K562 (cell line): ENCODE measurements at regions not wholly inside any gene's neighbourhood (a gene's known extent, or its start where the extent isn't known, plus 50 kb on each side); places are given as distances from the start of the nearest gene placed in this dataset.
A peak's percentile ranks its signal among the peaks of the same experiment; 100 is the strongest.

Source experiments
- ATAC-seq: fragments of 200-7000 bp; cut with Tn5 transposase; 3 replicates; pipeline ENCODE4 v1.9.1; 2020; ENCODE audit warnings: moderate library complexity
- BruUV-seq: library from RNA; stranded (reverse); fragments of 400-500 nt; replicated peaks from 2 replicates; lab custom pipeline; 2021; lab: Mats Ljungman, UMichigan
- CTCF ChIA-PET: fragments of 300-600 bp; formaldehyde crosslinking; extraction: SDS; loops from one replicate; lab custom pipeline; 2021; ENCODE audit warnings: low intra/inter-chr PET ratio; lab: Yijun Ruan, JAX
- POLR2A ChIA-PET: fragments of 300-600, 350-650 bp; sonication (Branson Sonifier 250); formaldehyde crosslinking; extraction: SDS; loops from one replicate; lab custom pipeline; 2021; ENCODE audit warnings: antibody characterized with exemption, inconsistent platforms; lab: Yijun Ruan, JAX
- DNase-seq, 4 experiments: peaks; one replicate each; pipeline versions ENCODE4 v3.0.0 to v3.0.0-alpha.2; 2011 to 2018; ENCODE audit warnings: low spot score in 3 of 4, mixed read lengths in 3 of 4; ENCODE audit errors: extremely low read depth in 1 of 4
- FAIRE-seq: peaks from 2 replicates; lab custom pipeline; 2011; peaks lifted over from hg19 to GRCh38; lab: Jason Lieb, UNC
- H2AFZ ChIP-seq: 2 replicates; pipeline ENCODE4 v1.6.0; 2011; ENCODE audit warnings: low read depth, low read length, control low read depth, inconsistent platforms
- H3K27ac ChIP-seq: fragments of 200-600 bp; 3 replicates; pipeline ENCODE4 v1.8.0; 2011; ENCODE audit warnings: low read depth, mild to moderate bottlenecking, control low read depth, inconsistent platforms, low read length, moderate library complexity, mixed read lengths; ENCODE audit errors: extremely low read depth
- H3K27me3 ChIP-seq, 2 experiments: fragments of 300-600 bp in 1 of 2; 2 replicates in 1 of 2; 3 replicates in 1 of 2; pipeline versions ENCODE4 v1.6.0 to v1.8.0; 2011; ENCODE audit warnings: inconsistent platforms in 2 of 2, low read length in 2 of 2, mild to moderate bottlenecking in 1 of 2, mixed read lengths in 1 of 2, moderate library complexity in 1 of 2; ENCODE audit not compliant: control insufficient read depth in 2 of 2, insufficient read depth in 2 of 2
- H3K36me3 ChIP-seq: fragments of 300-600 bp; 3 replicates; pipeline ENCODE4 v1.8.0; 2011; ENCODE audit warnings: mild to moderate bottlenecking, low read length, inconsistent platforms; ENCODE audit not compliant: control insufficient read depth, insufficient read depth
- H3K4me1 ChIP-seq, 2 experiments: fragments of 200-600 bp in 1 of 2; replicated peaks in 1 of 2; 2 replicates in 1 of 2; 3 replicates in 1 of 2; pipeline versions ENCODE4 v1.5.1 to v1.8.0; 2011; ENCODE audit warnings: inconsistent platforms in 2 of 2, low read length in 2 of 2, mild to moderate bottlenecking in 1 of 2, mixed read lengths in 1 of 2, moderate library complexity in 1 of 2; ENCODE audit not compliant: control insufficient read depth in 2 of 2, insufficient read depth in 2 of 2
- H3K4me2 ChIP-seq: 2 replicates; pipeline ENCODE4 v1.6.1; 2011; ENCODE audit warnings: low read length, control low read depth, inconsistent platforms, mixed read lengths; ENCODE audit not compliant: insufficient read depth
- H3K4me3 ChIP-seq: fragments of 200-600 bp; sonication (generic), shearing (Covaris generic); 2 replicates; pipeline ENCODE4 v1.5.1; 2016; ENCODE audit warnings: control low read depth, inconsistent platforms
- H3K79me2 ChIP-seq: fragments of 200-600 bp; 3 replicates; pipeline ENCODE4 v1.8.0; 2011; ENCODE audit warnings: low read length, inconsistent platforms; ENCODE audit not compliant: control insufficient read depth, insufficient read depth
- H3K9ac ChIP-seq, 2 experiments: 2 replicates each; pipeline versions ENCODE4 v1.6.0 to v1.6.1; 2011; ENCODE audit warnings: low read depth in 2 of 2, low read length in 2 of 2, control low read depth in 1 of 2, inconsistent platforms in 1 of 2, mild to moderate bottlenecking in 1 of 2, mixed read lengths in 1 of 2; ENCODE audit not compliant: insufficient read depth in 1 of 2
- H3K9me1 ChIP-seq: one replicate; pipeline ENCODE4 v1.6.0; 2011; ENCODE audit warnings: inconsistent platforms, mild to moderate bottlenecking, low read length, moderate library complexity; ENCODE audit not compliant: control insufficient read depth, insufficient read depth
- H3K9me3 ChIP-seq: replicated peaks from 2 replicates; pipeline ENCODE4 v1.5.1; 2011; ENCODE audit warnings: low read depth, low read length, inconsistent platforms; ENCODE audit not compliant: control insufficient read depth, insufficient read depth
- H4K20me1 ChIP-seq: replicated peaks from 2 replicates; pipeline ENCODE4 v1.6.1; 2011; ENCODE audit warnings: low read length, inconsistent platforms, mixed read lengths; ENCODE audit not compliant: control insufficient read depth, insufficient read depth
- CEBPG ChIP-seq, 3 experiments: fragments of 200-800 bp in 1 of 3; sonication (Bioruptor generic) in 1 of 3; sonication (generic) in 1 of 3; formaldehyde crosslinking in 1 of 3; IDR thresholded peaks in 2 of 3; conservative IDR thresholded peaks in 1 of 3; 2 replicates each; pipeline versions ENCODE4 v1.6.1 to v1.8.0; 2016 to 2022; ENCODE audit warnings: missing compliant biosample characterization in 2 of 3, missing genetic modification characterization in 2 of 3, mild to moderate bottlenecking in 1 of 3, missing genetic modification reagents in 1 of 3
- CHAMP1 ChIP-seq: fragments of 450-650 bp; IDR thresholded peaks from 2 replicates; pipeline ENCODE4 v1.6.1; 2016; ENCODE audit warnings: mild to moderate bottlenecking
- JUNB ChIP-seq: fragments of 450-650 bp; formaldehyde crosslinking; conservative IDR thresholded peaks from 2 replicates; pipeline ENCODE4 v1.4.0; 2020; ENCODE audit warnings: mild to moderate bottlenecking
- MXI1 ChIP-seq: IDR thresholded peaks from 2 replicates; pipeline ENCODE4 v1.6.1; 2011; ENCODE audit warnings: low read depth, mild to moderate bottlenecking, improper control_type of control experiment, low read length
- NFRKB ChIP-seq: fragments of 450-650 bp; IDR thresholded peaks from 2 replicates; pipeline ENCODE4 v1.6.1; 2016; ENCODE audit warnings: low read depth
- NFYB ChIP-seq: IDR thresholded peaks from 2 replicates; pipeline ENCODE4 v1.6.1; 2011; ENCODE audit warnings: mild to moderate bottlenecking, moderate library complexity; ENCODE audit not compliant: insufficient read length; ENCODE audit errors: extremely low read depth
- NRF1 ChIP-seq, 2 experiments: fragments of 450-650 bp; IDR thresholded peaks in 1 of 2; conservative IDR thresholded peaks in 1 of 2; 2 replicates each; pipeline ENCODE4 v1.6.1; 2014; ENCODE audit warnings: mild to moderate bottlenecking in 2 of 2
- RBM15 ChIP-seq: fragments of 200-400 bp; formaldehyde crosslinking; IDR thresholded peaks from 2 replicates; pipeline ENCODE4 v1.6.1; 2018; ENCODE audit warnings: mild to moderate bottlenecking, low read length, moderate library complexity; ENCODE audit not compliant: insufficient read depth
- SNIP1 ChIP-seq: fragments of 450-650 bp; IDR thresholded peaks from 2 replicates; pipeline ENCODE4 v1.7.1; 2017; ENCODE audit warnings: low read depth, mild to moderate bottlenecking
- TCF7 ChIP-seq: sonication (generic); IDR thresholded peaks from 2 replicates; pipeline ENCODE4 v1.6.1; 2016; ENCODE audit warnings: antibody characterized with exemption, borderline replicate concordance
- WGBS: fragments of 100-300 bp; shearing (Covaris generic); methylation state at CpG from one replicate; pipeline ENCODE4 v1.1.6; 2016; ENCODE audit warnings: low coverage, mixed read lengths; ENCODE audit not compliant: insufficient coverage; ENCODE audit errors: missing lambda C conversion rate; 5-methylcytosine and 5-hydroxymethylcytosine counted together
- in situ Hi-C: fragments of 300-500 bp; cut with MboI; formaldehyde crosslinking; loops from 4 replicates; pipeline ENCODE4 v1.15.0; 2018; ENCODE audit warnings: inconsistent platforms, mixed read lengths
- intact Hi-C: fragments of 100-400 bp; cut with micrococcal nuclease; formaldehyde crosslinking; loops from 2 replicates; pipeline ENCODE4 v1.14.2; 2022
- TF ChIP-seq, protein P1 (sequence below), 2 experiments: fragments of 250-450 bp in 1 of 2; fragments of 450-650 bp in 1 of 2; sonication (Bioruptor Pico) in 1 of 2; IDR thresholded peaks; 2 replicates each; pipeline versions ENCODE4 v1.6.1 to v1.8.0; 2016 to 2021; ENCODE audit warnings: mild to moderate bottlenecking in 2 of 2, moderate library complexity in 2 of 2, missing compliant biosample characterization in 1 of 2, missing genetic modification characterization in 1 of 2
- TF ChIP-seq, protein P2 (sequence below): sonication (generic); formaldehyde crosslinking; IDR thresholded peaks from 2 replicates; pipeline ENCODE4 v1.8.1; 2023; ENCODE audit warnings: mild to moderate bottlenecking, missing genetic modification reagents, moderate library complexity

- no peak overlapping the region for H3K27ac ChIP-seq
- TF ChIP-seq CEBPG (CRISPR knock-in tag; IDR thresholded peaks at IDR 0.05) (no peak), CEBPG (tag; conservative IDR thresholded peaks at IDR 0.05 in 1 of 2, IDR thresholded peaks at IDR 0.05 in 1 of 2) (peak in 1 of 2 experiments; percentile 51; a peak in 1 of 4 replicates), MXI1 (no peak)
- DNase-seq (no peak), ATAC-seq (no peak), FAIRE-seq (no peak)
- no peak overlapping the region for H3K9ac ChIP-seq
- H3K4me1 ChIP-seq = no peaks in the 10 kb centered on the region
- no TSS peak for BruUV-seq
- H3K4me3 ChIP-seq = no peak overlapping the region
- under 1% methylated on average over 6 of the region's 6 CpGs for WGBS
- CTCF ChIA-PET = no interaction called here
- H3K9me3 ChIP-seq = no peaks in the 10 kb centered on the region
- POLR2A ChIA-PET = no interaction called here
- H4K20me1 ChIP-seq = no peaks in the 10 kb centered on the region
- H3K4me2 ChIP-seq = no peak overlapping the region
- no peak overlapping the region for H2AFZ ChIP-seq
- H3K79me2 ChIP-seq = no peaks in the 10 kb centered on the region
- in situ Hi-C loops (no loop called here), intact Hi-C loops (no loop called here)
- H3K9me1 ChIP-seq = no peaks in the 10 kb centered on the region
- H3K27me3 ChIP-seq = no peaks in the 10 kb centered on the region; a peak in 1 of 5 replicates
- H3K36me3 ChIP-seq = no peaks in the 10 kb centered on the region
These were observed 382.0 kb downstream of the PREX1 start for GRCh38 chr20:48445827-48446226.

GRCh38 chr20:48444249-48444648, 383.6 kb downstream of the PREX1 start:
- Histone ChIP-seq H3K9me3 (no peaks in the 10 kb centered on the region), H3K27ac (no peak overlapping the region), H3K9ac (no peak overlapping the region), H3K9me1 (no peaks in the 10 kb centered on the region), H3K79me2 (no peaks in the 10 kb centered on the region), H3K4me3 (no peak overlapping the region), H4K20me1 (no peaks in the 10 kb centered on the region), H3K4me1 (no peaks in the 10 kb centered on the region), H2AFZ (no peak overlapping the region), H3K27me3 (no peaks in the 10 kb centered on the region; a peak in 1 of 5 replicates), H3K4me2 (no peak overlapping the region), H3K36me3 (no peaks in the 10 kb centered on the region)
- DNase-seq (no peak), ATAC-seq (no peak), FAIRE-seq (no peak)
- intact Hi-C loops (no loop called here), in situ Hi-C loops (no loop called here)
- no TSS peak for BruUV-seq
- ChIA-PET POLR2A (no interaction called here), CTCF (no interaction called here)
- no peak for TF ChIP-seq NFRKB
- TF ChIP-seq, protein P1, sequence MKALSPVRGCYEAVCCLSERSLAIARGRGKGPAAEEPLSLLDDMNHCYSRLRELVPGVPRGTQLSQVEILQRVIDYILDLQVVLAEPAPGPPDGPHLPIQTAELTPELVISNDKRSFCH (CRISPR knock-in tag; IDR thresholded peaks at IDR 0.05) = no peak
- TF ChIP-seq, protein P1 (tag; IDR thresholded peaks at IDR 0.05) = no peak
- TF ChIP-seq RBM15 = no peak
- TF ChIP-seq TCF7 = no peak
- TF ChIP-seq JUNB (CRISPR knock-in tag) = no peak
- no peak for TF ChIP-seq NRF1 (conservative IDR thresholded peaks at IDR 0.05 in 1 of 2, IDR thresholded peaks at IDR 0.05 in 1 of 2)
- no peak for TF ChIP-seq NFYB
- TF ChIP-seq, protein P2, sequence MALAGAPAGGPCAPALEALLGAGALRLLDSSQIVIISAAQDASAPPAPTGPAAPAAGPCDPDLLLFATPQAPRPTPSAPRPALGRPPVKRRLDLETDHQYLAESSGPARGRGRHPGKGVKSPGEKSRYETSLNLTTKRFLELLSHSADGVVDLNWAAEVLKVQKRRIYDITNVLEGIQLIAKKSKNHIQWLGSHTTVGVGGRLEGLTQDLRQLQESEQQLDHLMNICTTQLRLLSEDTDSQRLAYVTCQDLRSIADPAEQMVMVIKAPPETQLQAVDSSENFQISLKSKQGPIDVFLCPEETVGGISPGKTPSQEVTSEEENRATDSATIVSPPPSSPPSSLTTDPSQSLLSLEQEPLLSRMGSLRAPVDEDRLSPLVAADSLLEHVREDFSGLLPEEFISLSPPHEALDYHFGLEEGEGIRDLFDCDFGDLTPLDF = no peak
- no peak for TF ChIP-seq SNIP1
- TF ChIP-seq CHAMP1 = no peak
